Large intestine (tissue), 3 donors: ENCODE measurements at regions not wholly inside any gene's neighbourhood (a gene's known extent, or its start where the extent isn't known, plus 50 kb on each side); places are given as distances from the start of the nearest gene placed in this dataset.
"Not testable (repeated sequence)": the region's sequence is repeated elsewhere in the genome, so short reads cannot be mapped to it uniquely, and the experiment has no call there.

Source experiments
- DNase-seq, 2 donors: peaks; one replicate each; pipeline versions ENCODE4 v3.0.0 to v3.0.0-alpha.2; 2013
- H3K27ac ChIP-seq: one replicate; pipeline ENCODE4 v1.5.1; 2013; ENCODE audit warnings: low read length
- H3K27me3 ChIP-seq: 2 replicates; pipeline ENCODE4 v1.6.1; 2013; ENCODE audit warnings: low read length; ENCODE audit not compliant: control insufficient read depth, insufficient read depth
- H3K36me3 ChIP-seq: 2 replicates; pipeline ENCODE4 v1.6.1; 2013; ENCODE audit warnings: low read length; ENCODE audit not compliant: control insufficient read depth, insufficient read depth
- H3K4me1 ChIP-seq: one replicate; pipeline ENCODE4 v1.6.1; 2013; ENCODE audit warnings: low read length; ENCODE audit not compliant: control insufficient read depth, insufficient read depth
- H3K4me3 ChIP-seq: one replicate; pipeline ENCODE4 v1.5.1; 2013; ENCODE audit warnings: low read length
- H3K9me3 ChIP-seq: one replicate; pipeline ENCODE4 v1.6.1; 2013; ENCODE audit warnings: mild to moderate bottlenecking, low read depth, low read length, moderate library complexity; ENCODE audit not compliant: control insufficient read depth
- WGBS: methylation state at CpG from one replicate; pipeline ENCODE4 v1.1.5; 2013; ENCODE audit warnings: low lambda C conversion rate; ENCODE audit not compliant: insufficient coverage; 5-methylcytosine and 5-hydroxymethylcytosine counted together

DNA sequence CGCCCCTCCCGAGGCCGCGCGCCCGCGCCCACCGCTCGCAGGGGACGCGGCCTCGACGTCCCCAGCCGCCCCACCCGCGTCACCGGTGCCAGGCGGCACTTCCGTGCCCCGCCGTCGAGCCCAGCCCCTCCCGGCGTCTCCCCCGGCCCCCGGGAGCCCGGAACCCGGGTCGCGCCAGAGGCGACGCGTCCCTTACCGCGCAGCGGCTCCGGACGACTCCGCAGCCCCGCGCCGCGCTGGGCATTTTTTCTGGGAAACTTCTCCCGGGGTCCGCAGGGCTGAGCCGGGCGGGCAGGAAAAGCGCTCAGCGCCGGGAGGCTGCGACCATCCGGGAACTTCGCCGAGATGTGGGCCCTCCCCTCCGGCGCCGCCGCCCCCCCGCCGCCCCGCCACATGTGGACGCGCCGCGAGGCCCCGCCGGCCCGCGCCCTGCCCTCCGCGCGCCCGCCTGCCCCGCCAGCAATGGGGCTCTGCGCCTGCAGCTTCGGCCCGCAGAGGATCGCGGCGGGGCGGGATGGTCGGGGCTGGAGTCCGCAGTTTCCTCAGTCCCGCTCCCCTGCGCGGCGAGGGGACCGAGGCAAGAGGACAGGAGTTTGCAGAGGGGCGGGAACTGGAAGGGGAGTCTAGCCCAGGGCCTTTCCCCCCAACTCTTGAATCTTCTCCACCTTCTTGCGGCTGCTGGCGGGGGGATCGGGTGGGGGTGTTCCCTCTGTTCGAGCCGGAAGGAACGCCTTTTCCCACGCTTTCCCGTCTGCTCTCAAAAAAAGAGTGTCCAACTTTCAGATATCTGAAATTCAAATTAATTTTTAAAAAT, 81.5 kb downstream of the CHRNA1 start:
- H3K27me3 ChIP-seq: peaks cover 16% of the 10 kb centered on the region
- peak in 1 of 2 donors; percentile 69 for DNase-seq
- H3K4me3 ChIP-seq: peak overlapping the region; percentile 73
- H3K27ac ChIP-seq: peak overlapping the region; percentile 58
- peaks cover 5% of the 10 kb centered on the region for H3K4me1 ChIP-seq
- no peaks in the 10 kb centered on the region for H3K9me3 ChIP-seq
- WGBS: no CpG with 5 or more reads among the region's 97 CpGs
- no peaks in the 10 kb centered on the region for H3K36me3 ChIP-seq

GRCh38 chr2:174682007-174682577, 82.2 kb downstream of the CHRNA1 start:
- Histone ChIP-seq H3K4me3 (peak overlapping the region; percentile 73), H3K9me3 (no peaks in the 10 kb centered on the region), H3K27ac (peak overlapping the region; percentile 79), H3K27me3 (peaks cover 16% of the 10 kb centered on the region), H3K36me3 (no peaks in the 10 kb centered on the region), H3K4me1 (peaks cover 5% of the 10 kb centered on the region)
- WGBS: no CpG with 5 or more reads among the region's 52 CpGs
- DNase-seq: peak; percentile 31 to 67

- WGBS: no CpG with 5 or more reads among the region's 18 CpGs
- peaks cover 5% of the 10 kb centered on the region for H3K4me1 ChIP-seq
- peak; percentile 59 to 85 for DNase-seq
These were observed 82.9 kb downstream of the CHRNA1 start for GRCh38 chr2:174681099-174682006.

DNA sequence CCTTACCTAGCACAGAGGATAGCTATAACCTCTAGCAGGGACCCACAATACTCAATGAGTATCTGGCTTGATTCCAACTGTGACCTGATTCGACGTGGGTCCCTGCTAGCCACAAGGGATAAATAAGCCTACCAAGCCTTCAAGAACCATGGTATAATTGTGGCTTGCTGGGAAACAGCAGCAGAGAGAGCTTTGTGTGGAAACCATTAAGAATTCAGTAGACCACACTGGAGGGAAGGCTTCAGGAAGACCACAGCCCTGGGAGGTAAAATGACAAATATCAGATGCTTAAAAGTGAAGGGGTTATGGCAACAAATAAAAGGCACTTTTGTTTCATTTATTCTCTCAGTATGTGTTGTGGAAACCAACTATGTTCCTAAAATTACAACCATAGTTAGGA, 82.6 kb upstream of the WIPF1 start:
- Histone ChIP-seq H3K9me3 (no peaks in the 10 kb centered on the region), H3K4me1 (peaks cover 5% of the 10 kb centered on the region), H3K27ac (no peak overlapping the region), H3K36me3 (peaks cover 2% of the 10 kb centered on the region), H3K27me3 (peaks cover 16% of the 10 kb centered on the region), H3K4me3 (no peak overlapping the region)
- WGBS: no CpG with 5 or more reads among the region's 2 CpGs
- no peak for DNase-seq

More at GRCh38 chr2:174681099-174682006, 82.9 kb downstream of the CHRNA1 start:
- Histone ChIP-seq H3K27me3 (peaks cover 16% of the 10 kb centered on the region), H3K27ac (peak overlapping the region; percentile 79), H3K4me3 (peak overlapping the region; percentile 73), H3K9me3 (no peaks in the 10 kb centered on the region), H3K36me3 (no peaks in the 10 kb centered on the region)

DNA sequence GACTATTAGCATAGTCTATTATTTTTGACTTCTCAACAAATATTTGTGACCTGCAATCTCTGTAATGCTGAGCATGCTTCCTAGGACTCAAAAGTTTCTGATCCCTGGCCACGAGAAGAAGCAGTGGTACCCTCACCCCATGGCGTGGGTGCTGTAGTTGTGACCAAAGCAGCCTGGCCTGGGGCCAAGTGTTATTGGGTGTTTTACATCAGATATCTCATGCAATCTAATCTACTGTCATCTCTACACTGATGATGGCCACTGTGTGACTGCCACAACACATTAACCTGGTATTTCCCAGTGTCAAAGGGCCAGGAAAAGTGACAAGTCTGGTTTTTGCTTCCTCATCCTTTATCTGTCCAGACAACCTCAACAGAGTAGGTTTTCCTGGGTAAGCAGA, 80.8 kb upstream of the WIPF1 start:
- peaks cover 3% of the 10 kb centered on the region for H3K4me1 ChIP-seq
- H3K9me3 ChIP-seq: no peaks in the 10 kb centered on the region
- peaks cover 2% of the 10 kb centered on the region for H3K36me3 ChIP-seq
- peaks cover 5% of the 10 kb centered on the region for H3K27me3 ChIP-seq
- no peak overlapping the region for H3K27ac ChIP-seq
- no peak for DNase-seq
- no peak overlapping the region for H3K4me3 ChIP-seq
- no CpG with 5 or more reads among the region's 2 CpGs for WGBS

DNA sequence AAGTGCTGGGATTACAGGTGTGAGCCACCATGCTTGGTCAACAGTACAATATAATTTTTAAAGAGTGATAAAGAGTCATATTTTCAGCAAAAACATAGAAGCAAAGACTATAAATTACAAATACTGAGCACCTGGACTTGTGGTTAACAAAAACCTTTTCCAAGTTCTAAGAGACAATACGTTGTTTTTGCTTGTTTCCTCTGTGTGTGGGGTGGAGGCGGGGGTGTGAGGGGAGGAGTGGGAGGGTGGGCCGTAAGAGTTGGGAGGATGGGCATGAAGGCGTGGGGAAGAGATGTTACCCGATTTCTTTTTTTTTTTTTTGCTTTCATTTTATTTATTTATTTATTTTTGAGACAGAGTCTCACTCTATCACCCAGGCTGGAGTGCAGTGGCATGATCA, 78.0 kb upstream of the WIPF1 start:
- Histone ChIP-seq H3K9me3 (peaks cover 4% of the 10 kb centered on the region), H3K36me3 (peaks cover 8% of the 10 kb centered on the region), H3K4me3 (no peak overlapping the region), H3K27ac (no peak overlapping the region), H3K4me1 (peaks cover under 1% of the 10 kb centered on the region), H3K27me3 (no peaks in the 10 kb centered on the region)
- DNase-seq: no peak
- WGBS: no CpG with 5 or more reads among the region's 5 CpGs

DNA sequence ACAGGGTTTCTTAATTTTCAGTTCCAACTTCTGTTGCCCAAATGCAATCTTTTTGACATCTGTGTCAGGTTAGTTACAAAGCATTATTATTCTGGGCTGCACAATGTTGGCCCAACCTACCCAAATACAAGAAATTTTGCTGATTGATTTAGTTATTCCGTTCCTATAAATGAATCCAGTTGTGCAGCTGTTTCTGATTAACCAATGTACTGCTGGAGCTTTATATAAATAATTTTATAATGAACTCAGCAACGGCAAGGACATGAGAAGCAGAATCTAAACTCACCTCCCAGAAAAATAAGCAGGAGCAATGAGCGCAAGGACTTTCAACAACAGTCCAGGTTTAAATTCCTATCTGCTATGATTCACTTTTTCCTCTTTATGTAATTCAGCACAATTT, 76.3 kb upstream of the WIPF1 start:
- WGBS: 97% methylated on average over 3 of the region's 3 CpGs
- H3K27me3 ChIP-seq: no peaks in the 10 kb centered on the region
- H3K9me3 ChIP-seq: peaks cover 4% of the 10 kb centered on the region
- H3K4me1 ChIP-seq: peaks cover 10% of the 10 kb centered on the region
- H3K4me3 ChIP-seq: no peak overlapping the region
- no peak overlapping the region for H3K27ac ChIP-seq
- DNase-seq: no peak
- H3K36me3 ChIP-seq: peaks cover 8% of the 10 kb centered on the region

DNA sequence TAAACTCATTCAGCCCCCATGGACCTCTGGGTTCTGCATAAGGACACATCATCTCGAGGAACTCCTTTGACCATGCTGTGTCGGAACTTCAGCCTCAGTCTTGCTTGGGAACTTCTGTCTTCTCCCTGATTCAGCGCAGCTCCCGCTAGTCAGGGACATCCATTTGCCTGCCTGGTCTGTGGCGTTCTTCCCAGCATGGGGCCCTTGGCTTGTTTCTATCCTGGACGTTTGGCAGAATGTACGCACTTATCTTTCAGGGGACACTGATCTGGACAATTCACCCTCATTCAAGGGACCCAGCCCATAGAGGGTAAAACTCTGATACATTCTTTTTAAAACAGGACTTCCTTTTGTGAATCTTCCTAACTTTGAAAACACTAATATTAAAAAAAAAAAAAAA, 75.8 kb upstream of the WIPF1 start:
- no peak for DNase-seq
- Histone ChIP-seq H3K9me3 (peaks cover 4% of the 10 kb centered on the region), H3K27ac (no peak overlapping the region), H3K36me3 (peaks cover 8% of the 10 kb centered on the region), H3K4me1 (peaks cover 14% of the 10 kb centered on the region), H3K27me3 (no peaks in the 10 kb centered on the region), H3K4me3 (no peak overlapping the region)
- no CpG with 5 or more reads among the region's 7 CpGs for WGBS

- H3K36me3 ChIP-seq, H3K27me3 ChIP-seq, H3K27ac ChIP-seq, H3K9me3 ChIP-seq, DNase-seq, H3K4me3 ChIP-seq: not testable (repeated sequence)
- WGBS: no CpG with 5 or more reads among the region's 10 CpGs
- peaks cover 30% of the 10 kb centered on the region for H3K4me1 ChIP-seq
These were observed 73.9 kb upstream of the WIPF1 start for GRCh38 chr2:174671532-174671931.

GRCh38 chr2:174670446-174670845, 72.8 kb upstream of the WIPF1 start:
- no peak for DNase-seq
- no CpG with 5 or more reads among the region's 4 CpGs for WGBS
- H3K9me3 ChIP-seq: peaks cover 4% of the 10 kb centered on the region
- peaks cover 5% of the 10 kb centered on the region for H3K36me3 ChIP-seq
- H3K4me1 ChIP-seq: peaks cover 32% of the 10 kb centered on the region
- H3K27ac ChIP-seq: peak overlapping the region; percentile 23
- no peak overlapping the region for H3K4me3 ChIP-seq
- H3K27me3 ChIP-seq: no peaks in the 10 kb centered on the region
